H1 (cell line): ENCODE measurements at regions not wholly inside any gene's neighbourhood (a gene's known extent, or its start where the extent isn't known, plus 50 kb on each side); places are given as distances from the start of the nearest gene placed in this dataset.

Source experiments
- ATF3 ChIP-seq: IDR thresholded peaks from 2 replicates; pipeline ENCODE4 v1.6.1; 2011; ENCODE audit warnings: low read depth, mild to moderate bottlenecking, low read length; ENCODE audit not compliant: insufficient read depth
- CTCF ChIP-seq, 3 experiments: IDR thresholded peaks; 1 replicate in 2 of 3; 2 replicates in 1 of 3; pipeline versions ENCODE4 v1.5.1 to v1.6.1; 2011; ENCODE audit warnings: low read length in 3 of 3, mild to moderate bottlenecking in 3 of 3, inconsistent platforms in 2 of 3, low read depth in 1 of 3, moderate library complexity in 1 of 3; ENCODE audit not compliant: insufficient read depth in 1 of 3; ENCODE audit errors: control extremely low read depth in 1 of 3
- PHF8 ChIP-seq: fragments of 200-600 bp; sonication (generic); conservative IDR thresholded peaks from 2 replicates; pipeline ENCODE4 v1.7.1; 2012; ENCODE audit warnings: low read depth, mild to moderate bottlenecking, inconsistent platforms, low read length, moderate library complexity
- POLR2A ChIP-seq, 2 experiments: IDR thresholded peaks; 1 replicate in 1 of 2; 2 replicates in 1 of 2; pipeline ENCODE4 v1.6.1; 2011; ENCODE audit warnings: low read depth in 2 of 2, low read length in 2 of 2, mild to moderate bottlenecking in 2 of 2; ENCODE audit errors: control extremely low read depth in 1 of 2
- SIN3A ChIP-seq, 2 experiments: IDR thresholded peaks in 1 of 2; conservative IDR thresholded peaks in 1 of 2; 2 replicates each; pipeline ENCODE4 v1.6.1; 2011 to 2012; ENCODE audit warnings: low read length in 2 of 2, improper control_type of control experiment in 1 of 2, low read depth in 1 of 2, mild to moderate bottlenecking in 1 of 2
- TCF12 ChIP-seq: IDR thresholded peaks from 2 replicates; pipeline ENCODE4 v1.6.1; 2011; ENCODE audit warnings: low read depth, mild to moderate bottlenecking, low read length

GRCh38 chr2:137838255-137839092, 125.8 kb upstream of the HNMT start:
- TF ChIP-seq ATF3 (no peak), POLR2A (IDR thresholded peaks at IDR 0.05; ENCODE audit: control extremely low read depth in 1 of 2, low read depth in 2 of 2, low read length in 2 of 2) (no peak), CTCF (IDR thresholded peaks at IDR 0.05; ENCODE audit: control extremely low read depth in 1 of 3, insufficient read depth in 1 of 3, low read depth in 1 of 3, low read length in 3 of 3) (peak in 2 of 3 experiments; percentile 50 to 53; a peak in 2 of 4 replicates), TCF12 (no peak), SIN3A (conservative IDR thresholded peaks at IDR 0.05 in 1 of 2, IDR thresholded peaks at IDR 0.05 in 1 of 2; ENCODE audit: low read depth in 1 of 2, low read length in 2 of 2) (no peak), PHF8 (no peak)
